H1 (cell line): ENCODE measurements at regions not wholly inside any gene's neighbourhood (a gene's known extent, or its start where the extent isn't known, plus 50 kb on each side); places are given as distances from the start of the nearest gene placed in this dataset.

Source experiments
- CTCF ChIA-PET: fragments of 300-600 bp; sonication (Branson Sonifier 250); formaldehyde crosslinking; loops from one replicate; lab custom pipeline; 2021; ENCODE audit not compliant: partially characterized antibody; lab: Charles Lee
- POLR2A ChIA-PET: fragments of 300-600 bp; sonication (Branson Sonifier 250); formaldehyde crosslinking; loops from one replicate; lab custom pipeline; 2021; ENCODE audit warnings: inconsistent platforms; ENCODE audit not compliant: partially characterized antibody; lab: Charles Lee
- DNase-seq, 2 experiments: peaks; one replicate each; pipeline versions ENCODE4 v3.0.0 to v3.0.0-alpha.2; 2010 to 2022; ENCODE audit warnings: low spot score in 2 of 2, low read depth in 1 of 2, mixed read lengths in 1 of 2
- FAIRE-seq: peaks from 2 replicates; lab custom pipeline; 2011; peaks lifted over from hg19 to GRCh38; lab: Jason Lieb, UNC
- H2AFZ ChIP-seq: 2 replicates; pipeline ENCODE4 v1.8.1; 2012; ENCODE audit warnings: low read length, inconsistent platforms
- H2AK5ac ChIP-seq: 2 replicates; pipeline ENCODE4 v1.6.1; 2013; ENCODE audit warnings: low read depth, low read length
- H2BK120ac ChIP-seq: replicated peaks from 2 replicates; pipeline ENCODE3; 2013; ENCODE audit warnings: low read depth, low read length, inconsistent platforms
- H2BK12ac ChIP-seq: 2 replicates; pipeline ENCODE4 v1.6.1; 2013; ENCODE audit warnings: low read depth, low read length
- H2BK15ac ChIP-seq: 2 replicates; pipeline ENCODE4 v1.6.1; 2013; ENCODE audit warnings: low read length
- H2BK20ac ChIP-seq: 2 replicates; pipeline ENCODE4 v1.6.1; 2013; ENCODE audit warnings: low read length
- H2BK5ac ChIP-seq: 2 replicates; pipeline ENCODE4 v1.6.1; 2013; ENCODE audit warnings: low read depth, low read length
- H3K14ac ChIP-seq: 2 replicates; pipeline ENCODE4 v1.6.1; 2013; ENCODE audit warnings: inconsistent platforms; ENCODE audit not compliant: insufficient read length
- H3K18ac ChIP-seq: 2 replicates; pipeline ENCODE4 v1.6.1; 2013; ENCODE audit warnings: low read length; ENCODE audit errors: extremely low read depth
- H3K23ac ChIP-seq: 2 replicates; pipeline ENCODE4 v1.6.1; 2013; ENCODE audit warnings: inconsistent platforms; ENCODE audit not compliant: insufficient read length
- H3K23me2 ChIP-seq: 2 replicates; pipeline ENCODE4 v1.6.1; 2013; ENCODE audit warnings: low read depth, low read length
- H3K27ac ChIP-seq: 2 replicates; pipeline ENCODE4 v1.6.1; 2011; ENCODE audit warnings: low read depth, low read length, inconsistent platforms
- H3K27me3 ChIP-seq, 4 experiments: replicated peaks in 1 of 4; 1 replicate in 1 of 4; 2 replicates in 3 of 4; pipeline versions ENCODE4 v1.6.1 to v1.8.1; 2011 to 2013; ENCODE audit warnings: low read length in 3 of 4, mild to moderate bottlenecking in 3 of 4, inconsistent platforms in 2 of 4, mixed read lengths in 2 of 4, moderate library complexity in 1 of 4; ENCODE audit not compliant: control insufficient read depth in 3 of 4, insufficient read depth in 3 of 4; ENCODE audit errors: extremely low read depth in 1 of 4
- H3K36me3 ChIP-seq, 4 experiments: 2 replicates each; pipeline versions ENCODE4 v1.6.1 to v1.8.1; 2011 to 2013; ENCODE audit warnings: mild to moderate bottlenecking in 4 of 4, low read length in 3 of 4, moderate library complexity in 2 of 4, control low read depth in 1 of 4, inconsistent platforms in 1 of 4; ENCODE audit not compliant: insufficient read depth in 4 of 4, control insufficient read depth in 2 of 4
- H3K4ac ChIP-seq: replicated peaks from 2 replicates; pipeline ENCODE3; 2013; ENCODE audit warnings: low read length, low read depth, mixed read lengths, inconsistent platforms; ENCODE audit not compliant: insufficient read length
- H3K4me1 ChIP-seq, 4 experiments: replicated peaks in 1 of 4; 1 replicate in 1 of 4; 2 replicates in 3 of 4; pipeline versions ENCODE4 v1.6.1 to v1.8.1; 2011 to 2013; ENCODE audit warnings: low read length in 3 of 4, inconsistent platforms in 2 of 4, mixed read lengths in 1 of 4; ENCODE audit not compliant: insufficient read depth in 4 of 4, control insufficient read depth in 3 of 4
- H3K4me2 ChIP-seq, 2 experiments: 2 replicates each; pipeline versions ENCODE4 v1.6.1 to v1.8.1; 2011 to 2013; ENCODE audit warnings: low read depth in 2 of 2, low read length in 2 of 2, control low read depth in 1 of 2, inconsistent platforms in 1 of 2, mild to moderate bottlenecking in 1 of 2; ENCODE audit not compliant: insufficient read depth in 1 of 2
- H3K4me3 ChIP-seq, 4 experiments: fragments of 200-600, 300-600 bp in 1 of 4; sonication (generic), shearing (Covaris generic), sonication (Bioruptor Twin) in 1 of 4; 2 replicates each; pipeline versions ENCODE4 v1.5.1 to v1.8.1; 2011 to 2016; ENCODE audit warnings: low read length in 4 of 4, low read depth in 3 of 4, control low read depth in 2 of 4, inconsistent platforms in 2 of 4, mild to moderate bottlenecking in 2 of 4, mixed read lengths in 1 of 4, moderate library complexity in 1 of 4; ENCODE audit not compliant: insufficient read depth in 2 of 4; ENCODE audit errors: extremely low read depth in 1 of 4
- H3K56ac ChIP-seq: replicated peaks from 2 replicates; pipeline ENCODE3; 2013; ENCODE audit warnings: low read depth, mild to moderate bottlenecking, mixed read lengths, low read length, inconsistent platforms; ENCODE audit not compliant: insufficient read length
- H3K79me1 ChIP-seq: 2 replicates; pipeline ENCODE4 v1.6.1; 2013; ENCODE audit warnings: low read depth, low read length, control low read depth
- H3K79me2 ChIP-seq, 2 experiments: 2 replicates each; pipeline versions ENCODE4 v1.6.1 to v1.8.1; 2012 to 2013; ENCODE audit warnings: low read length in 2 of 2, mild to moderate bottlenecking in 2 of 2, inconsistent platforms in 1 of 2; ENCODE audit not compliant: insufficient read depth in 2 of 2, control insufficient read depth in 1 of 2
- H3K9ac ChIP-seq, 4 experiments: replicated peaks in 1 of 4; 1 replicate in 1 of 4; 2 replicates in 3 of 4; pipeline versions ENCODE4 v1.6.1 to v1.8.1; 2011 to 2013; ENCODE audit warnings: low read depth in 3 of 4, low read length in 3 of 4, control low read depth in 2 of 4, mild to moderate bottlenecking in 2 of 4, moderate library complexity in 2 of 4, inconsistent platforms in 1 of 4; ENCODE audit errors: extremely low read depth in 1 of 4
- H3K9me3 ChIP-seq, 2 experiments: 2 replicates each; pipeline versions ENCODE4 v1.6.1 to v1.8.1; 2012 to 2013; ENCODE audit warnings: mild to moderate bottlenecking in 2 of 2, moderate library complexity in 2 of 2, control low read depth in 1 of 2, inconsistent platforms in 1 of 2, low read depth in 1 of 2, low read length in 1 of 2, mixed read lengths in 1 of 2; ENCODE audit not compliant: insufficient read depth in 2 of 2
- H4K20me1 ChIP-seq, 2 experiments: replicated peaks in 1 of 2; 2 replicates each; pipeline versions ENCODE3 to v1.8.1; 2011 to 2013; ENCODE audit warnings: inconsistent platforms in 2 of 2, low read length in 2 of 2, mild to moderate bottlenecking in 1 of 2; ENCODE audit not compliant: insufficient read depth in 2 of 2, control insufficient read depth in 1 of 2
- H4K5ac ChIP-seq: 2 replicates; pipeline ENCODE4 v1.6.1; 2013; ENCODE audit warnings: low read length, low read depth, mixed read lengths, inconsistent platforms; ENCODE audit not compliant: insufficient read length
- H4K8ac ChIP-seq: 2 replicates; pipeline ENCODE4 v1.8.0; 2013; ENCODE audit warnings: mild to moderate bottlenecking, moderate library complexity, low read length, inconsistent platforms; ENCODE audit not compliant: insufficient read depth; ENCODE audit errors: extremely low read depth
- H4K91ac ChIP-seq: replicated peaks from 2 replicates; pipeline ENCODE3; 2013; ENCODE audit warnings: low read length, mixed read lengths, inconsistent platforms; ENCODE audit not compliant: insufficient read length
- CTCF ChIP-seq, 3 experiments: IDR thresholded peaks; 1 replicate in 2 of 3; 2 replicates in 1 of 3; pipeline versions ENCODE4 v1.5.1 to v1.6.1; 2011; ENCODE audit warnings: low read length in 3 of 3, mild to moderate bottlenecking in 3 of 3, inconsistent platforms in 2 of 3, low read depth in 1 of 3, moderate library complexity in 1 of 3; ENCODE audit not compliant: insufficient read depth in 1 of 3; ENCODE audit errors: control extremely low read depth in 1 of 3
- HDAC2 ChIP-seq, 2 experiments: fragments of 300-600 bp in 1 of 2; sonication (generic) in 1 of 2; IDR thresholded peaks; 2 replicates each; pipeline ENCODE4 v1.6.1; 2011 to 2012; ENCODE audit warnings: low read depth in 2 of 2, low read length in 2 of 2, mild to moderate bottlenecking in 2 of 2, moderate library complexity in 2 of 2, borderline replicate concordance in 1 of 2, inconsistent platforms in 1 of 2
- KDM1A ChIP-seq: fragments of 200-600, 300-600 bp; sonication (generic); IDR thresholded peaks from 2 replicates; pipeline ENCODE4 v1.7.1; 2016; ENCODE audit warnings: mild to moderate bottlenecking, low read length, borderline replicate concordance
- NRF1 ChIP-seq: IDR thresholded peaks from 2 replicates; pipeline ENCODE4 v1.6.1; 2011; ENCODE audit warnings: mild to moderate bottlenecking, low read depth, low read length, improper control_type of control experiment
- POU5F1 ChIP-seq: IDR thresholded peaks from 2 replicates; pipeline ENCODE4 v1.6.1; 2011; ENCODE audit warnings: low read depth, mild to moderate bottlenecking, low read length, moderate library complexity
- RAD21 ChIP-seq, 2 experiments: IDR thresholded peaks in 1 of 2; conservative IDR thresholded peaks in 1 of 2; 2 replicates each; pipeline ENCODE4 v1.6.1; 2011; ENCODE audit warnings: low read depth in 2 of 2, low read length in 2 of 2, improper control_type of control experiment in 1 of 2, inconsistent platforms in 1 of 2, mild to moderate bottlenecking in 1 of 2, moderate library complexity in 1 of 2
- YY1 ChIP-seq: IDR thresholded peaks from 2 replicates; pipeline ENCODE4 v1.6.1; 2011; ENCODE audit warnings: low read depth, mild to moderate bottlenecking, low read length
- WGBS, 2 experiments: shearing (Covaris generic) in 1 of 2; methylation state at CpG; one replicate each; pipeline versions ENCODE4 v1.1.6 to v1.1.7; 2013 to 2015; ENCODE audit warnings: low lambda C conversion rate in 2 of 2, mixed read lengths in 2 of 2, inconsistent platforms in 1 of 2, low coverage in 1 of 2, missing lambda C conversion rate in 1 of 2; ENCODE audit not compliant: insufficient replicate concordance in 2 of 2, insufficient coverage in 1 of 2, insufficient read length in 1 of 2; ENCODE audit errors: extremely low coverage in 1 of 2, missing lambda C conversion rate in 1 of 2; 5-methylcytosine and 5-hydroxymethylcytosine counted together
- TF ChIP-seq, protein P1 (sequence below): IDR thresholded peaks from 2 replicates; pipeline ENCODE4 v1.6.1; 2012; ENCODE audit warnings: inconsistent platforms

- H4K5ac ChIP-seq: no peak overlapping the region
- ChIA-PET CTCF (no interaction called here), POLR2A (no interaction called here)
- no peak overlapping the region for H3K27ac ChIP-seq
- no peak for DNase-seq
- H4K20me1 ChIP-seq: no peaks in the 10 kb centered on the region
- FAIRE-seq: no peak
- H2BK5ac ChIP-seq: peak overlapping the region; percentile 40; the same call in 1 of the 2 replicates
- peak overlapping the region; percentile 80 for H2BK120ac ChIP-seq
- no peak overlapping the region for H3K9ac ChIP-seq
- H3K4me3 ChIP-seq: no peak overlapping the region
- H3K4me1 ChIP-seq: peaks cover 11 to 20% (median 16%) of the 10 kb centered on the region in 4 experiments
- H2AFZ ChIP-seq: no peak overlapping the region
- H2AK5ac ChIP-seq: 0 out of 2 replicates have a peak overlapping the region, but pooled peaks have one; percentile 65
- no peaks in the 10 kb centered on the region for H3K23me2 ChIP-seq
- H3K79me2 ChIP-seq: no peaks in the 10 kb centered on the region
- H3K14ac ChIP-seq: no peak overlapping the region
- no peak overlapping the region for H3K56ac ChIP-seq
- H2BK20ac ChIP-seq: no peak overlapping the region
- peak overlapping the region; percentile 44; the same call in 1 of the 2 replicates for H3K18ac ChIP-seq
- no peak overlapping the region for H3K23ac ChIP-seq
- no peaks in the 10 kb centered on the region for H3K9me3 ChIP-seq
- H4K8ac ChIP-seq: no peak overlapping the region
- 87% methylated on average over 5 of the region's 5 CpGs; no CpG with 5 or more reads in 1 of the 2 experiments for WGBS, 2 experiments
- H3K27me3 ChIP-seq: peaks cover 0 to 6% (median 0%) of the 10 kb centered on the region in 4 experiments; a peak in 2 of 7 replicates
- no peak overlapping the region for H2BK15ac ChIP-seq
- H3K4me2 ChIP-seq: peak overlapping the region in 1 of 2 experiments; percentile 55; a peak in 1 of 4 replicates
- H3K36me3 ChIP-seq: no peaks in the 10 kb centered on the region
- peak overlapping the region; percentile 28 for H3K4ac ChIP-seq
- no peak overlapping the region for H4K91ac ChIP-seq
- peak overlapping the region; percentile 91; the same call in 1 of the 2 replicates for H2BK12ac ChIP-seq
- H3K79me1 ChIP-seq: no peaks in the 10 kb centered on the region
- TF ChIP-seq KDM1A (no peak), NRF1 (no peak), YY1 (no peak), HDAC2 (IDR thresholded peaks at IDR 0.05; ENCODE audit: borderline replicate concordance in 1 of 2, low read depth in 2 of 2, low read length in 2 of 2) (no peak), POU5F1 (no peak), RAD21 (IDR thresholded peaks at IDR 0.05 in 1 of 2, conservative IDR thresholded peaks at IDR 0.05 in 1 of 2; ENCODE audit: low read depth in 2 of 2, low read length in 2 of 2) (no peak), CTCF (IDR thresholded peaks at IDR 0.05; ENCODE audit: control extremely low read depth in 1 of 3, insufficient read depth in 1 of 3, low read depth in 1 of 3, low read length in 3 of 3) (no peak)
- TF ChIP-seq, protein P1, sequence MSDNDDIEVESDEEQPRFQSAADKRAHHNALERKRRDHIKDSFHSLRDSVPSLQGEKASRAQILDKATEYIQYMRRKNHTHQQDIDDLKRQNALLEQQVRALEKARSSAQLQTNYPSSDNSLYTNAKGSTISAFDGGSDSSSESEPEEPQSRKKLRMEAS: no peak
Measured at GRCh38 chr5:56668996-56669395, 146.4 kb upstream of the MAP3K1 start.
